A172 (cell line): ENCODE measurements at regions not wholly inside any gene's neighbourhood (a gene's known extent, or its start where the extent isn't known, plus 50 kb on each side); places are given as distances from the start of the nearest gene placed in this dataset.

Experiments
- DNase-seq: peaks from one replicate; pipeline ENCODE4 v3.0.0-alpha.2; 2015; ENCODE audit warnings: low spot score

- no peak for DNase-seq
Observed at GRCh38 chr16:9523994-9524393, 432.6 kb downstream of the HAPSTR1 start.

GRCh38 chr16:9525037-9525436 is 433.6 kb downstream of the HAPSTR1 start:
- DNase-seq, result no peak

- DNase-seq, result no peak
Observed at GRCh38 chr16:9526791-9527190, 435.3 kb downstream of the HAPSTR1 start.

- DNase-seq, result no peak
Observed at GRCh38 chr16:9527976-9528375, 436.5 kb downstream of the HAPSTR1 start.

GRCh38 chr16:9528511-9529079 is 437.2 kb downstream of the HAPSTR1 start:
- DNase-seq, result no peak

- no peak for DNase-seq
Observed at GRCh38 chr16:9533042-9533441, 441.6 kb downstream of the HAPSTR1 start.

GRCh38 chr16:9534759-9535158 is 443.3 kb downstream of the HAPSTR1 start:
- no peak for DNase-seq

GRCh38 chr16:9536905-9537304 is 445.5 kb downstream of the HAPSTR1 start:
- no peak for DNase-seq

- no peak for DNase-seq
Observed at GRCh38 chr16:9539346-9539745, 447.9 kb downstream of the HAPSTR1 start.

GRCh38 chr16:9541723-9542122 is 450.3 kb downstream of the HAPSTR1 start:
- no peak for DNase-seq

- no peak for DNase-seq
Observed at GRCh38 chr16:9542165-9542755, 450.8 kb downstream of the HAPSTR1 start.

GRCh38 chr16:9545522-9546437 is 454.3 kb downstream of the HAPSTR1 start:
- DNase-seq, result no peak

GRCh38 chr16:9546438-9546786 is 455.0 kb downstream of the HAPSTR1 start:
- DNase-seq, result no peak

GRCh38 chr16:9549487-9549886 is 458.0 kb downstream of the HAPSTR1 start:
- no peak for DNase-seq

GRCh38 chr16:9555051-9555450 is 463.6 kb downstream of the HAPSTR1 start:
- DNase-seq, result no peak

- no peak for DNase-seq
Observed at GRCh38 chr16:9556949-9557665, 465.7 kb downstream of the HAPSTR1 start.

- DNase-seq, result no peak
Observed at GRCh38 chr16:9557713-9558112, 466.3 kb downstream of the HAPSTR1 start.

- DNase-seq, result no peak
Observed at GRCh38 chr16:9566099-9566498, 474.7 kb downstream of the HAPSTR1 start.

- no peak for DNase-seq
Observed at GRCh38 chr16:9567666-9568065, 476.2 kb downstream of the HAPSTR1 start.

GRCh38 chr16:9568261-9568660 is 476.8 kb downstream of the HAPSTR1 start:
- no peak for DNase-seq

- DNase-seq, result no peak
Observed at GRCh38 chr16:9570521-9570920, 479.1 kb downstream of the HAPSTR1 start.

GRCh38 chr16:9578459-9578858 is 487.0 kb downstream of the HAPSTR1 start:
- DNase-seq, result no peak
